ENCODE measurements at regions not wholly inside any gene's neighbourhood (a gene's known extent, or its start where the extent isn't known, plus 50 kb on each side); places are given as distances from the start of the nearest gene placed in this dataset.

- Histone ChIP-seq H3F3A (replicated peaks; ENCODE audit: insufficient read depth) (no peaks in the 10 kb centered on the region), H3K79me2 (ENCODE audit: insufficient read depth) (no peaks in the 10 kb centered on the region), H3K4me1 (ENCODE audit: control insufficient read depth in 1 of 2, insufficient read depth in 2 of 2, low read depth in 1 of 2, low read length in 1 of 2) (no peaks in the 10 kb centered on the region), H4K20me1 (ENCODE audit: insufficient read depth) (no peaks in the 10 kb centered on the region), H3K9me2 (no peaks in the 10 kb centered on the region), H3K27ac (ENCODE audit: low read depth in 2 of 2, low read length in 1 of 2) (no peak overlapping the region), H3K4me3 (ENCODE audit: low read depth in 2 of 2, low read length in 1 of 2) (no peak overlapping the region), H2AFZ (ENCODE audit: low read depth) (no peak overlapping the region), H3K9me3 (no peaks in the 10 kb centered on the region), H3K9ac (no peak overlapping the region), H3K36me3 (replicated peaks in 1 of 2; ENCODE audit: control insufficient read depth in 1 of 2, insufficient read depth in 2 of 2, low read length in 1 of 2) (no peaks in the 10 kb centered on the region), H3K27me3 (ENCODE audit: insufficient read depth) (no peaks in the 10 kb centered on the region), H3K4me2 (no peak overlapping the region)
- CTCF ChIA-PET: interaction anchor here (0.9 to 1.5 kb wide), 3 partner anchors 10 to 112 kb away, joined by 3 to 6 read pairs (median 4); no protein-coding TSS in a partner anchor
- TF ChIP-seq RAD21 (IDR thresholded peaks at IDR 0.05; ENCODE audit: low read length) (no peak), TCF12 (IDR thresholded peaks at IDR 0.05) (no peak), ELF1 (IDR thresholded peaks at IDR 0.05) (no peak), FOSL2 (IDR thresholded peaks at IDR 0.05; ENCODE audit: borderline replicate concordance, low read depth) (no peak), TEAD4 (IDR thresholded peaks at IDR 0.05; ENCODE audit: borderline replicate concordance, insufficient read depth) (no peak), YY1 (IDR thresholded peaks at IDR 0.05; ENCODE audit: low read depth) (no peak), NFIC (IDR thresholded peaks at IDR 0.05; ENCODE audit: borderline replicate concordance) (no peak), GABPA (IDR thresholded peaks at IDR 0.05; ENCODE audit: low read depth) (no peak), MEF2A (IDR thresholded peaks at IDR 0.05; ENCODE audit: borderline replicate concordance, low read depth) (no peak), MXI1 (IDR thresholded peaks at IDR 0.05; ENCODE audit: low read depth, low read length) (no peak), FOXJ3 (CRISPR knock-in tag; IDR thresholded peaks at IDR 0.05) (no peak), RFX5 (IDR thresholded peaks at IDR 0.05; ENCODE audit: low read length) (no peak), SMC3 (IDR thresholded peaks at IDR 0.05; ENCODE audit: low read depth, low read length) (no peak), RXRA (IDR thresholded peaks at IDR 0.05; ENCODE audit: borderline replicate concordance, low read depth) (no peak), JUND (IDR thresholded peaks at IDR 0.05) (no peak)
- TF ChIP-seq, protein P1, sequence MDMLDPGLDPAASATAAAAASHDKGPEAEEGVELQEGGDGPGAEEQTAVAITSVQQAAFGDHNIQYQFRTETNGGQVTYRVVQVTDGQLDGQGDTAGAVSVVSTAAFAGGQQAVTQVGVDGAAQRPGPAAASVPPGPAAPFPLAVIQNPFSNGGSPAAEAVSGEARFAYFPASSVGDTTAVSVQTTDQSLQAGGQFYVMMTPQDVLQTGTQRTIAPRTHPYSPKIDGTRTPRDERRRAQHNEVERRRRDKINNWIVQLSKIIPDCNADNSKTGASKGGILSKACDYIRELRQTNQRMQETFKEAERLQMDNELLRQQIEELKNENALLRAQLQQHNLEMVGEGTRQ (IDR thresholded peaks at IDR 0.05; ENCODE audit: borderline replicate concordance, low read depth, low read length): no peak
- TF ChIP-seq, protein P2, sequence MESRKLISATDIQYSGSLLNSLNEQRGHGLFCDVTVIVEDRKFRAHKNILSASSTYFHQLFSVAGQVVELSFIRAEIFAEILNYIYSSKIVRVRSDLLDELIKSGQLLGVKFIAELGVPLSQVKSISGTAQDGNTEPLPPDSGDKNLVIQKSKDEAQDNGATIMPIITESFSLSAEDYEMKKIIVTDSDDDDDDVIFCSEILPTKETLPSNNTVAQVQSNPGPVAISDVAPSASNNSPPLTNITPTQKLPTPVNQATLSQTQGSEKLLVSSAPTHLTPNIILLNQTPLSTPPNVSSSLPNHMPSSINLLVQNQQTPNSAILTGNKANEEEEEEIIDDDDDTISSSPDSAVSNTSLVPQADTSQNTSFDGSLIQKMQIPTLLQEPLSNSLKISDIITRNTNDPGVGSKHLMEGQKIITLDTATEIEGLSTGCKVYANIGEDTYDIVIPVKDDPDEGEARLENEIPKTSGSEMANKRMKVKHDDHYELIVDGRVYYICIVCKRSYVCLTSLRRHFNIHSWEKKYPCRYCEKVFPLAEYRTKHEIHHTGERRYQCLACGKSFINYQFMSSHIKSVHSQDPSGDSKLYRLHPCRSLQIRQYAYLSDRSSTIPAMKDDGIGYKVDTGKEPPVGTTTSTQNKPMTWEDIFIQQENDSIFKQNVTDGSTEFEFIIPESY (IDR thresholded peaks at IDR 0.05; ENCODE audit: borderline replicate concordance, low read depth): no peak
- POLR2A ChIA-PET: no interaction called here
- 0% methylated on average over 2 of the region's 2 CpGs for WGBS (ENCODE audit: low lambda C conversion rate)
- DNase-seq: no peak
These were observed 129.8 kb downstream of the UGT8 start for GRCh38 chr4:114728426-114728825.

DNA sequence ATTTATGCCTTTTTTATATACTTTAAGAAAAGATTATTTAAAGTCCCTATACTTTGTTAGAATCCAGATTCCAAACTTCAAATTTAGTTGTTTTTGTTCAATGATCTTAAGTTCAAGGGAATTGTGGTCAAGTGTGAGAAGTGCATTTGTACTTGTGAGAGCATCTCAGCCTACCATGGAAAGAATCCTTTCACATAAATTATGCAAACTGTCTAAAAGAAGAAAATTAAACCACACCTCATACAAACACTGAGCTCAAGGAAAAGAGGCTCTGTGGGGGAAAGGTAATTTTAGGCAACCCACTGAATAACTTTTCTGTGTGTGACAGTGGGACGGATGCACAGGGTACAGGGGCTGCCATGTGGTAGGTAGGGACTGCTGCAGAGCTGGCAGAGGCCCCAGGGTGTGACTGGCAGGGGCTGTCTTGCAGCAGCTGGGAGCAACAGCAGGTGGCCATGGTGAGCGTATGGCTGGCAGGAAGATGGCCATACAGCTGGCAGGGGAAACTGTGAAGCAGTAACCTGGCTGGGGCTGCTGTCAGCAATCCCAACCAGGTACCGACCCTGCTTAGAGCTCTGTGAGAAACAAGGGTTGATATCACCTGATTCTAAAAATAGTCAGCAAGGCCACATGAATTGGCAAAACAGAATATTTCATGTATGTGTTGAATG is 130.6 kb downstream of the UGT8 start:
- H3K27ac ChIP-seq (ENCODE audit: low read depth in 2 of 2, low read length in 1 of 2): no peak overlapping the region
- no peaks in the 10 kb centered on the region for H3K79me2 ChIP-seq (ENCODE audit: insufficient read depth)
- no peaks in the 10 kb centered on the region for H3K27me3 ChIP-seq (ENCODE audit: insufficient read depth)
- WGBS (ENCODE audit: low lambda C conversion rate): 9% methylated on average over 1 of the region's 3 CpGs
- POLR2A ChIA-PET: no interaction called here
- H3K9ac ChIP-seq: no peak overlapping the region
- H3F3A ChIP-seq (replicated peaks; ENCODE audit: insufficient read depth): no peaks in the 10 kb centered on the region
- H4K20me1 ChIP-seq (ENCODE audit: insufficient read depth): no peaks in the 10 kb centered on the region
- H3K4me1 ChIP-seq (ENCODE audit: control insufficient read depth in 1 of 2, insufficient read depth in 2 of 2, low read depth in 1 of 2, low read length in 1 of 2): no peaks in the 10 kb centered on the region
- H3K9me3 ChIP-seq: no peaks in the 10 kb centered on the region
- CTCF ChIA-PET: interaction anchor here (1.3 kb wide), 1 partner anchor 9 kb away, joined by 6 read pairs; no protein-coding TSS in a partner anchor
- peak; percentile 3 for DNase-seq
- H3K4me3 ChIP-seq (ENCODE audit: low read depth in 2 of 2, low read length in 1 of 2): no peak overlapping the region
- no peaks in the 10 kb centered on the region for H3K36me3 ChIP-seq (replicated peaks in 1 of 2; ENCODE audit: control insufficient read depth in 1 of 2, insufficient read depth in 2 of 2, low read length in 1 of 2)
- H3K4me2 ChIP-seq: no peak overlapping the region
- no peaks in the 10 kb centered on the region for H3K9me2 ChIP-seq
- no peak overlapping the region for H2AFZ ChIP-seq (ENCODE audit: low read depth)
- TF ChIP-seq, protein P3, sequence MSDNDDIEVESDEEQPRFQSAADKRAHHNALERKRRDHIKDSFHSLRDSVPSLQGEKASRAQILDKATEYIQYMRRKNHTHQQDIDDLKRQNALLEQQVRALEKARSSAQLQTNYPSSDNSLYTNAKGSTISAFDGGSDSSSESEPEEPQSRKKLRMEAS (IDR thresholded peaks at IDR 0.05; ENCODE audit: low read depth): no peak
- TF ChIP-seq TCF12 (IDR thresholded peaks at IDR 0.05) (no peak), CHD2 (IDR thresholded peaks at IDR 0.05; ENCODE audit: low read length, partially characterized antibody) (no peak), MEF2A (IDR thresholded peaks at IDR 0.05; ENCODE audit: borderline replicate concordance, low read depth) (no peak), RXRA (IDR thresholded peaks at IDR 0.05; ENCODE audit: borderline replicate concordance, low read depth) (no peak), SMC3 (IDR thresholded peaks at IDR 0.05; ENCODE audit: low read depth, low read length) (no peak), MXI1 (IDR thresholded peaks at IDR 0.05; ENCODE audit: low read depth, low read length) (no peak), JUND (IDR thresholded peaks at IDR 0.05) (no peak)
- TF ChIP-seq, protein P2 (IDR thresholded peaks at IDR 0.05; ENCODE audit: borderline replicate concordance, low read depth): no peak
- TF ChIP-seq, protein P4, sequence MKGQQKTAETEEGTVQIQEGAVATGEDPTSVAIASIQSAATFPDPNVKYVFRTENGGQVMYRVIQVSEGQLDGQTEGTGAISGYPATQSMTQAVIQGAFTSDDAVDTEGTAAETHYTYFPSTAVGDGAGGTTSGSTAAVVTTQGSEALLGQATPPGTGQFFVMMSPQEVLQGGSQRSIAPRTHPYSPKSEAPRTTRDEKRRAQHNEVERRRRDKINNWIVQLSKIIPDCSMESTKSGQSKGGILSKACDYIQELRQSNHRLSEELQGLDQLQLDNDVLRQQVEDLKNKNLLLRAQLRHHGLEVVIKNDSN (IDR thresholded peaks at IDR 0.05; ENCODE audit: borderline replicate concordance, low read depth): no peak
- TF ChIP-seq, protein P1 (IDR thresholded peaks at IDR 0.05; ENCODE audit: borderline replicate concordance, low read depth, low read length): no peak
